Testis (tissue), 2 donors: ENCODE measurements at regions not wholly inside any gene's neighbourhood (a gene's known extent, or its start where the extent isn't known, plus 50 kb on each side); places are given as distances from the start of the nearest gene placed in this dataset.

Experiments
- POLR2A ChIP-seq: fragments of 450-650 bp; IDR thresholded peaks from one replicate; pipeline ENCODE4 v1.6.1; 2017; ENCODE audit warnings: antibody characterized with exemption, mild to moderate bottlenecking, moderate library complexity
- TF ChIP-seq, protein P1 (sequence below), 3 experiments: fragments of 450-650 bp in 2 of 3; fragments of 200-600 bp in 1 of 3; sonication (generic) in 1 of 3; IDR thresholded peaks; one replicate each; pipeline ENCODE4 v1.5.1; 2016 to 2019; ENCODE audit warnings: antibody characterized with exemption in 3 of 3, mild to moderate bottlenecking in 2 of 3, moderate library complexity in 1 of 3

GRCh38 chr7:117990834-117991233, 117.6 kb upstream of the CTTNBP2 start:
- TF ChIP-seq, protein P1, sequence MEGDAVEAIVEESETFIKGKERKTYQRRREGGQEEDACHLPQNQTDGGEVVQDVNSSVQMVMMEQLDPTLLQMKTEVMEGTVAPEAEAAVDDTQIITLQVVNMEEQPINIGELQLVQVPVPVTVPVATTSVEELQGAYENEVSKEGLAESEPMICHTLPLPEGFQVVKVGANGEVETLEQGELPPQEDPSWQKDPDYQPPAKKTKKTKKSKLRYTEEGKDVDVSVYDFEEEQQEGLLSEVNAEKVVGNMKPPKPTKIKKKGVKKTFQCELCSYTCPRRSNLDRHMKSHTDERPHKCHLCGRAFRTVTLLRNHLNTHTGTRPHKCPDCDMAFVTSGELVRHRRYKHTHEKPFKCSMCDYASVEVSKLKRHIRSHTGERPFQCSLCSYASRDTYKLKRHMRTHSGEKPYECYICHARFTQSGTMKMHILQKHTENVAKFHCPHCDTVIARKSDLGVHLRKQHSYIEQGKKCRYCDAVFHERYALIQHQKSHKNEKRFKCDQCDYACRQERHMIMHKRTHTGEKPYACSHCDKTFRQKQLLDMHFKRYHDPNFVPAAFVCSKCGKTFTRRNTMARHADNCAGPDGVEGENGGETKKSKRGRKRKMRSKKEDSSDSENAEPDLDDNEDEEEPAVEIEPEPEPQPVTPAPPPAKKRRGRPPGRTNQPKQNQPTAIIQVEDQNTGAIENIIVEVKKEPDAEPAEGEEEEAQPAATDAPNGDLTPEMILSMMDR (IDR thresholded peaks at IDR 0.05), result no peak
- TF ChIP-seq POLR2A, result no peak
